COLO829 (cell line): ENCODE measurements at regions not wholly inside any gene's neighbourhood (a gene's known extent, or its start where the extent isn't known, plus 50 kb on each side); places are given as distances from the start of the nearest gene placed in this dataset.
"Not testable (repeated sequence)": the region's sequence is repeated elsewhere in the genome, so short reads cannot be mapped to it uniquely, and the experiment has no call there.

Experiments used
- DNase-seq: peaks from one replicate; pipeline ENCODE4 v3.0.0; 2012; ENCODE audit warnings: low spot score

- not testable (repeated sequence) for DNase-seq
Observed at GRCh38 chr6:49097664-49098063, 365.4 kb downstream of the MMUT start.

- no peak for DNase-seq
Observed at GRCh38 chr6:49097116-49097515, 365.9 kb downstream of the MMUT start.

- DNase-seq, result no peak
Observed at GRCh38 chr6:49088631-49089030, 374.4 kb downstream of the MMUT start.

GRCh38 chr6:49087369-49087768 is 375.7 kb downstream of the MMUT start:
- DNase-seq, result no peak

- no peak for DNase-seq
Observed at GRCh38 chr6:49082611-49083010, 380.4 kb downstream of the MMUT start.

GRCh38 chr6:49072885-49073620 is 390.0 kb downstream of the MMUT start:
- DNase-seq, result no peak

- DNase-seq, result peak; percentile 18
Observed at GRCh38 chr6:49072146-49072545, 390.9 kb downstream of the MMUT start.

- no peak for DNase-seq
Observed at GRCh38 chr6:49070411-49070810, 392.6 kb downstream of the MMUT start.

- DNase-seq, result no peak
Observed at GRCh38 chr6:49054311-49054710, 408.7 kb downstream of the MMUT start.

GRCh38 chr6:49052901-49053300 is 410.2 kb downstream of the MMUT start:
- no peak for DNase-seq

- no peak for DNase-seq
Observed at GRCh38 chr6:49051281-49051680, 411.8 kb downstream of the MMUT start.

- no peak for DNase-seq
Observed at GRCh38 chr6:49050584-49050983, 412.5 kb downstream of the MMUT start.

- DNase-seq, result no peak
Observed at GRCh38 chr6:49038294-49038822, 424.7 kb downstream of the MMUT start.

- DNase-seq, result peak; percentile 4
Observed at GRCh38 chr6:49030251-49031020, 432.6 kb downstream of the MMUT start.

- DNase-seq, result no peak
Observed at GRCh38 chr6:49027644-49028043, 435.4 kb downstream of the MMUT start.

- no peak for DNase-seq
Observed at GRCh38 chr6:49025273-49026240, 437.5 kb downstream of the MMUT start.

- DNase-seq, result no peak
Observed at GRCh38 chr6:49004801-49005200, 458.3 kb downstream of the MMUT start.

- DNase-seq, result no peak
Observed at GRCh38 chr6:49003348-49003747, 459.7 kb downstream of the MMUT start.

GRCh38 chr6:49001856-49002541 is 461.1 kb downstream of the MMUT start:
- DNase-seq, result no peak

GRCh38 chr6:48998574-48998973 is 464.5 kb downstream of the MMUT start:
- no peak for DNase-seq

- DNase-seq, result no peak
Observed at GRCh38 chr6:48996461-48997119, 466.5 kb downstream of the MMUT start.
